Right lobe of liver (tissue), 4 donors: ENCODE measurements at regions not wholly inside any gene's neighbourhood (a gene's known extent, or its start where the extent isn't known, plus 50 kb on each side); places are given as distances from the start of the nearest gene placed in this dataset.

Experiments
- POLR2A ChIP-seq: fragments of 450-650 bp; IDR thresholded peaks from one replicate; pipeline ENCODE4 v1.6.1; 2017; ENCODE audit warnings: antibody characterized with exemption, mild to moderate bottlenecking
- TF ChIP-seq, protein P1 (sequence below), 4 donors: fragments of 200-600 bp in 3 of 4; fragments of 450-650 bp in 1 of 4; IDR thresholded peaks; one replicate each; pipeline versions ENCODE4 v1.5.1 to v1.8.0; 2016 to 2022; ENCODE audit warnings: antibody characterized with exemption in 4 of 4, mild to moderate bottlenecking in 2 of 4
- donor health status: DM: no; HTN: no; CAD: no.
- donor health status: DM: no; HTN: no; CAD: no.
- donor health status: DM: no; HTN: yes; CAD: no.

DNA sequence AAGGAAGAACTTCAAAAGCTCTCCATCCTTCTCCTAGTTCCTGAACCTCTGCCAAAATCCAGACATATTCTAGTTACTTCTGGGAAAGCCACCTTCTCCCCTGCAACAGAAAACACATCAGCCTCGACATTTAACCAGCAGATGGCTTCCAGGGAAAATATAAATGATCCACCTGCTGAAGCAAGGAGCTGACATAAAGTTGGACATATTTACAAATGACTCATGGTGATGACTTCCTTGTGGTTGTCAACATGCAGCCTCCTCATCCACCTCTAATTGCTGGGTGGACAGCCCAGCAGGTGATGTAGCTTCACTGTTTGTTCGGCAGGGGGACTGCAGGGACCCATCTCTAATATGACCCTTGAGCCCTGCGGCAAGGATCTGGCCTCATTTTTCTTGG is 266.0 kb downstream of the C7orf25 start:
- TF ChIP-seq, protein P1, sequence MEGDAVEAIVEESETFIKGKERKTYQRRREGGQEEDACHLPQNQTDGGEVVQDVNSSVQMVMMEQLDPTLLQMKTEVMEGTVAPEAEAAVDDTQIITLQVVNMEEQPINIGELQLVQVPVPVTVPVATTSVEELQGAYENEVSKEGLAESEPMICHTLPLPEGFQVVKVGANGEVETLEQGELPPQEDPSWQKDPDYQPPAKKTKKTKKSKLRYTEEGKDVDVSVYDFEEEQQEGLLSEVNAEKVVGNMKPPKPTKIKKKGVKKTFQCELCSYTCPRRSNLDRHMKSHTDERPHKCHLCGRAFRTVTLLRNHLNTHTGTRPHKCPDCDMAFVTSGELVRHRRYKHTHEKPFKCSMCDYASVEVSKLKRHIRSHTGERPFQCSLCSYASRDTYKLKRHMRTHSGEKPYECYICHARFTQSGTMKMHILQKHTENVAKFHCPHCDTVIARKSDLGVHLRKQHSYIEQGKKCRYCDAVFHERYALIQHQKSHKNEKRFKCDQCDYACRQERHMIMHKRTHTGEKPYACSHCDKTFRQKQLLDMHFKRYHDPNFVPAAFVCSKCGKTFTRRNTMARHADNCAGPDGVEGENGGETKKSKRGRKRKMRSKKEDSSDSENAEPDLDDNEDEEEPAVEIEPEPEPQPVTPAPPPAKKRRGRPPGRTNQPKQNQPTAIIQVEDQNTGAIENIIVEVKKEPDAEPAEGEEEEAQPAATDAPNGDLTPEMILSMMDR (IDR thresholded peaks at IDR 0.05): no peak
- TF ChIP-seq POLR2A: no peak
